Heart right ventricle (tissue), 16 donors: ENCODE measurements at regions not wholly inside any gene's neighbourhood (a gene's known extent, or its start where the extent isn't known, plus 50 kb on each side); places are given as distances from the start of the nearest gene placed in this dataset.

Experiments used
- ATAC-seq, 8 donors: fragments of 200-7000 bp; cut with Tn5 transposase; one replicate each; pipeline ENCODE4 v1.9.1; 2020; ENCODE audit warnings: mild to moderate bottlenecking in 8 of 8, moderate library complexity in 8 of 8, moderate number of reproducible peaks in 1 of 8
- DNase-seq, 2 donors: peaks; one replicate each; pipeline ENCODE4 v3.0.0-alpha.2; 2020
- H3K27ac ChIP-seq, 10 donors: fragments of 200-600 bp; sonication (generic) in 2 of 10; one replicate each; pipeline versions ENCODE4 v1.5.0 to v1.8.0; 2020 to 2022; ENCODE audit warnings: mild to moderate bottlenecking in 3 of 10
- H3K27me3 ChIP-seq, 7 donors: fragments of 200-600 bp; one replicate each; pipeline ENCODE4 v1.8.0; 2021 to 2022; ENCODE audit warnings: mild to moderate bottlenecking in 2 of 7
- H3K36me3 ChIP-seq, 9 donors: fragments of 200-600 bp; sonication (generic) in 1 of 9; one replicate each; pipeline versions ENCODE4 v1.5.0 to v1.8.0; 2020 to 2022; ENCODE audit warnings: mild to moderate bottlenecking in 2 of 9
- H3K4me1 ChIP-seq, 9 donors: fragments of 200-600 bp; sonication (generic) in 1 of 9; one replicate each; pipeline versions ENCODE4 v1.5.0 to v1.8.0; 2020 to 2022; ENCODE audit warnings: mild to moderate bottlenecking in 4 of 9
- H3K4me3 ChIP-seq, 10 donors: fragments of 200-600 bp; sonication (generic) in 2 of 10; one replicate each; pipeline versions ENCODE4 v1.5.0 to v1.8.0; 2020 to 2022; ENCODE audit warnings: mild to moderate bottlenecking in 7 of 10, moderate library complexity in 2 of 10
- H3K9me3 ChIP-seq, 11 donors: fragments of 200-600 bp in 10 of 11; sonication (generic) in 2 of 11; one replicate each; pipeline versions ENCODE4 v1.5.0 to v1.8.0; 2013 to 2022; ENCODE audit warnings: mild to moderate bottlenecking in 2 of 11, control low read depth in 1 of 11, moderate library complexity in 1 of 11
- CTCF ChIP-seq, 9 donors: fragments of 200-600 bp; sonication (generic) in 2 of 9; IDR thresholded peaks; one replicate each; pipeline versions ENCODE4 v1.5.0 to v1.8.0; 2021 to 2022; ENCODE audit warnings: antibody characterized with exemption in 9 of 9, mild to moderate bottlenecking in 5 of 9, moderate library complexity in 1 of 9
- WGBS, 2 donors: extraction: QIAGEN DNeasy Blood & Tissue Kit; methylation state at CpG; one replicate each; pipeline ENCODE4 v1.1.7; 2013; ENCODE audit warnings: inconsistent platforms in 1 of 2; 5-methylcytosine and 5-hydroxymethylcytosine counted together
- intact Hi-C, 10 donors: fragments of 100-400 bp; cut with DNase I; formaldehyde crosslinking; loops; one replicate each; pipeline versions ENCODE4 v1.11.1 to v1.14.2; 2022
- donor health status: Arrhythmogenic right ventricular cardiomyopathy.
- donor health status: ischemic (EF 13 %, LVEDD 7.1; RV severe dilation, severe dysfunction).
- donor health status: healthy with polysubstance abuse.
- donor health status: DM: no; HTN: yes; CAD: no.
- donor health status: DM: no; HTN: no; CAD: no.
- donor health status: ischemic (EF 25% LVEDD 6.9; RV normal size, moderate dysfunction).
- donor health status: ischemic (EF 25% LVEDD 5.7; RV mildly dilated, moderate dysfunction).
- donor health status: healthy.
- donor health status: DM: yes; HTN: yes; CAD: no.
- donor health status: Ischemic cardiomyopathy.
- donor health status: ischemic (EF 35%, LVEDD 5.7; RV mildly dilated, moderate dysfunction).
- donor health status: nonischemic (EF 11% LVEDD 7.7; RV severe dilation, severe dysfunction).
- donor health status: DM: yes; HTN: yes; CAD: no.
- donor health status: PGD.
- donor health status: ischemic (EF 29% LVEDD 5.4; RV normal size, mild dysfunction).
- donor health status: nonischemic (EF 23%, LVEDD 6.1; RV moderate dilation, normal function).

- DNase-seq: no peak
- no peak for TF ChIP-seq CTCF (IDR thresholded peaks at IDR 0.05)
- 38 to 49% methylated on average over 5 of the region's 5 CpGs for WGBS, 2 donors
- Histone ChIP-seq H3K9me3 (no peaks in the 10 kb centered on the region), H3K4me3 (no peak overlapping the region), H3K27ac (no peak overlapping the region), H3K4me1 (no peaks in the 10 kb centered on the region), H3K36me3 (no peaks in the 10 kb centered on the region), H3K27me3 (no peaks in the 10 kb centered on the region)
- intact Hi-C loops: no loop called here
- ATAC-seq: no peak
Observed at GRCh38 chr4:100782356-100782755, 264.5 kb upstream of the EMCN start.

DNA sequence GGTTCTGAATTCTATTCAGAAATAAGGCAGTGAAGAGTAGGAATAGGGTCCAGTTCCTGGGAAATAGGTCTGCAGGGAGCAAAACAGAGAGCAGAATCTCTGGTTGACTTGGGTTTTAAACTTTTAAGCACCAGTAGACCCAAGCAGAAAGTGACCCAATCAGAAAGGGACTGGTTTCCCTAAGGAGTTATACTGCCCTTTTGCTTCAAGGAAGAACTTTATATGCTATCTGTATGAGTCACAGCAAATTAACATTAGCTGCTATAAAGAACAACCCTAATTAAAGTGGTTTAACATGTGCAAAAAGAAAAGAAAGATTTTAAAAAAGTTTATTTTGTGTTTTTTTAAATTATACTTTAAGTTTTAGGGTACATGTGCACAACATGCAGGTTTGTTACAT lies 263.6 kb upstream of the EMCN start:
- H3K27ac ChIP-seq: no peak overlapping the region
- intact Hi-C loops: no loop called here
- no peak for TF ChIP-seq CTCF (IDR thresholded peaks at IDR 0.05)

DNA sequence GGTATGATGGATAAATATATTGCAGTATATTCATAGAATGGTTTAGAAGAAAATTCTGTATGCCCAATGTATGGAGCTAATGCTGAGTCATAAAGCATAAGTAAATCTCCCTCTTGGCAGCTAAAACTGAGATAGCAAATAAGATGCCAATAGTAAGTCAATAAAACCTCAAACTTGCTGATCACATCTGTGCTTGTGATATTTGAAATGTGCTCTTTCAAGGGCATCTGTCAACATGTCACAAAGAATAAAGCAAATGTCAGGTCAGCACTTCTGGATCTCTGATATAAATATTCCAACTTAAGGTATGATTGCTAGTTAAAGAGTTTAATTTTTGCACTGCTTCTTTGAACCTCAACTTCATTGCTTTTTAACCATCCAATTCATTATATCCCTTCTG lies 262.3 kb upstream of the EMCN start:
- no peak overlapping the region for H3K4me3 ChIP-seq
- TF ChIP-seq CTCF (IDR thresholded peaks at IDR 0.05): no peak
- no peak overlapping the region for H3K27ac ChIP-seq
- intact Hi-C loops: no loop called here
- DNase-seq (no peak), ATAC-seq (no peak)
- no peaks in the 10 kb centered on the region for H3K27me3 ChIP-seq
- H3K4me1 ChIP-seq: no peaks in the 10 kb centered on the region
- no peaks in the 10 kb centered on the region for H3K36me3 ChIP-seq
- peaks cover 0 to 12% (median 5%) of the 10 kb centered on the region in 11 donors for H3K9me3 ChIP-seq

More for the DNA sequence above, 263.6 kb upstream of the EMCN start:
- Histone ChIP-seq H3K4me3 (no peak overlapping the region), H3K36me3 (no peaks in the 10 kb centered on the region), H3K27me3 (no peaks in the 10 kb centered on the region), H3K9me3 (no peaks in the 10 kb centered on the region), H3K4me1 (no peaks in the 10 kb centered on the region)
- ATAC-seq (no peak), DNase-seq (no peak)

DNA sequence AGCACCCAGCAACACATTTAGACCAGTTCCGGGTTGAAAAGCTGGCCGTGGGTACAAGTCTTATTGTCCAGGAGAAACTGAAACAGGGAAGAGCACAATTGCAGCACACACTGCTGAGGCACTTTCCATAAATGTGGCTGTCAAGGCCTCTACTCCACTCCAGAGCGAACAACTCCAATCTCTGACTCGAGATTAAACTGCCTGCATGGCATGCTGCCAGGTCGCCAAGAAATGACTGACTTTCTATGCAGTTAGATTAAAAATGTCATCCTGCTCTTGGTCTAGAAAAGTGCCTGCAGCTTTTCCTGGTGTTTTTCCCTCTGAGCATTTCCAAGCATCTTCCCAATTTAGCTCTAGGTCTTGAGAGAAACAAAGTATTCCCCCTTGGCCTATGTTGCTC lies 260.6 kb upstream of the EMCN start:
- WGBS, 2 donors: 29 to 47% methylated on average over 5 of the region's 5 CpGs
- Histone ChIP-seq H3K9me3 (peaks cover 0 to 27% (median 8%) of the 10 kb centered on the region in 11 donors), H3K27me3 (no peaks in the 10 kb centered on the region), H3K36me3 (no peaks in the 10 kb centered on the region), H3K4me1 (no peaks in the 10 kb centered on the region), H3K4me3 (no peak overlapping the region), H3K27ac (no peak overlapping the region)
- no peak for TF ChIP-seq CTCF (IDR thresholded peaks at IDR 0.05)
- intact Hi-C loops: no loop called here
- DNase-seq (no peak), ATAC-seq (no peak)

- no peaks in the 10 kb centered on the region for H3K4me1 ChIP-seq
- no peak overlapping the region for H3K27ac ChIP-seq
- peaks cover 0 to 40% (median 4%) of the 10 kb centered on the region in 11 donors for H3K9me3 ChIP-seq
- H3K27me3 ChIP-seq: no peaks in the 10 kb centered on the region
- intact Hi-C loops: no loop called here
- no peak for TF ChIP-seq CTCF (IDR thresholded peaks at IDR 0.05)
- WGBS, 2 donors: 38 to 54% methylated on average over 1 of the region's 1 CpG
- H3K36me3 ChIP-seq: no peaks in the 10 kb centered on the region
- DNase-seq: no peak
- no peak for ATAC-seq
- no peak overlapping the region for H3K4me3 ChIP-seq
Observed at GRCh38 chr4:100762738-100763137, 244.9 kb upstream of the EMCN start.
